A549 (cell line): ENCODE measurements at regions not wholly inside any gene's neighbourhood (a gene's known extent, or its start where the extent isn't known, plus 50 kb on each side); places are given as distances from the start of the nearest gene placed in this dataset.

Experiments used
- CEBPB ChIP-seq, 2 experiments: fragments of >200 bp in 1 of 2; sonication (Bioruptor Twin) in 1 of 2; formaldehyde crosslinking in 1 of 2; IDR thresholded peaks; 2 replicates each; pipeline ENCODE4 v1.6.1; 2012 to 2016
- CTCF ChIP-seq: fragments of >200 bp; sonication (Bioruptor Twin); formaldehyde crosslinking; IDR thresholded peaks from 3 replicates; pipeline ENCODE4 v1.5.1; 2016
- PHF8 ChIP-seq: fragments of 200-600 bp; sonication (generic); IDR thresholded peaks from 2 replicates; pipeline ENCODE4 v1.6.1; 2016; ENCODE audit warnings: low read depth, mild to moderate bottlenecking, antibody characterized with exemption, moderate library complexity, borderline replicate concordance
- POLR2A ChIP-seq: IDR thresholded peaks from 2 replicates; pipeline ENCODE4 v1.6.1; 2012; ENCODE audit warnings: mild to moderate bottlenecking, low read length
- TF ChIP-seq, protein P1 (sequence below): fragments of >200 bp; sonication (Bioruptor Twin); formaldehyde crosslinking; IDR thresholded peaks from 2 replicates; pipeline ENCODE4 v1.6.1; 2016

DNA sequence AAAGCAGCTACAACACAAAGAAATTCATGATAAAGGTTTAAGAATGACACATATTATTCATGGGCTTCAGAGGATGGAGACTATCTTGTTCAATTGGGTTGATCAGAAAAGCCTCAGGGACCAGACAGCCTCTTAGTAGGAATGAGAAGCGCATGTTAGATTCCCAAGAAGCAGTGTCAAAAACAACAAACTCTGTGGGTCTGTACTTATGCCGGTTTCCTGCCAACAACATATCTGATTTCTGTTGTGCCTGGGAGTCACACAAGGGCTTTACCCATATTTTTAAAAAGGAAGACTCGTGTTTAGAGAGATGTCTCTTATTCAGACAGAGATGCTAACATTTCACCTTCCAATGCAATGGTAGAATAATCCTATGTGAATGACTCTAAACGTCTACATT is 2180.6 kb upstream of the CELF4 start:
- TF ChIP-seq CEBPB (IDR thresholded peaks at IDR 0.05) (no peak), CTCF (no peak), PHF8 (no peak), POLR2A (no peak)
- TF ChIP-seq, protein P1, sequence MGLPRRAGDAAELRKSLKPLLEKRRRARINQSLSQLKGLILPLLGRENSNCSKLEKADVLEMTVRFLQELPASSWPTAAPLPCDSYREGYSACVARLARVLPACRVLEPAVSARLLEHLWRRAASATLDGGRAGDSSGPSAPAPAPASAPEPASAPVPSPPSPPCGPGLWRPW: no peak
